ENCODE measurements at regions not wholly inside any gene's neighbourhood (a gene's known extent, or its start where the extent isn't known, plus 50 kb on each side); places are given as distances from the start of the nearest gene placed in this dataset.
A peak's percentile ranks its signal among the peaks of the same experiment; 100 is the strongest.
"Not testable (repeated sequence)": the region's sequence is repeated elsewhere in the genome, so short reads cannot be mapped to it uniquely, and the experiment has no call there.

DNA sequence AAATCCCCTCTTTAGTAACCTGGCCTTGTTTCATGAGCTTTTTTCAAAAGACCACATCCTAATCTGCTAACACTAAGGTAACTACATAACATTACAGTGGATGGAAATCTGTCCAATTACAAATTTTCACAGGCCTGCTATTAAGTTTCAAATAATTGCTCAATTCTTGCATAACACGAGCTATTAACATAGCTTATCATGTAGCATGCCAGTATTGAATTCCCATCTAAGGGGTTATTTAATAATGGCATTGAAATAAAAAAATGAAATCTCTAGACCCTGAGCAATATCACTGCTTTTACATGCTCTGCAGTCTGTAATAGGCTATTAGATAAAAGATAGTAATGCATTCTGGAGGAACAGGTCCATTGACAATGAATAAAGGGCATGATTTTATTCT is 748.3 kb upstream of the NECTIN3 start:
- no peak overlapping the region for H3K27ac ChIP-seq (ENCODE audit: low read depth, low read length, poor library complexity, severe bottlenecking)
- no peaks in the 10 kb centered on the region for H3K36me3 ChIP-seq (ENCODE audit: insufficient read depth, low read length, poor library complexity, severe bottlenecking)
- ChIA-PET CTCF (interaction anchor here (1.6 kb wide), 1 partner anchor 9 kb away, joined by 6 read pairs; no protein-coding TSS in a partner anchor), POLR2A (ENCODE audit: low non-redundant PET) (no interaction called here)
- TF ChIP-seq, protein P1, sequence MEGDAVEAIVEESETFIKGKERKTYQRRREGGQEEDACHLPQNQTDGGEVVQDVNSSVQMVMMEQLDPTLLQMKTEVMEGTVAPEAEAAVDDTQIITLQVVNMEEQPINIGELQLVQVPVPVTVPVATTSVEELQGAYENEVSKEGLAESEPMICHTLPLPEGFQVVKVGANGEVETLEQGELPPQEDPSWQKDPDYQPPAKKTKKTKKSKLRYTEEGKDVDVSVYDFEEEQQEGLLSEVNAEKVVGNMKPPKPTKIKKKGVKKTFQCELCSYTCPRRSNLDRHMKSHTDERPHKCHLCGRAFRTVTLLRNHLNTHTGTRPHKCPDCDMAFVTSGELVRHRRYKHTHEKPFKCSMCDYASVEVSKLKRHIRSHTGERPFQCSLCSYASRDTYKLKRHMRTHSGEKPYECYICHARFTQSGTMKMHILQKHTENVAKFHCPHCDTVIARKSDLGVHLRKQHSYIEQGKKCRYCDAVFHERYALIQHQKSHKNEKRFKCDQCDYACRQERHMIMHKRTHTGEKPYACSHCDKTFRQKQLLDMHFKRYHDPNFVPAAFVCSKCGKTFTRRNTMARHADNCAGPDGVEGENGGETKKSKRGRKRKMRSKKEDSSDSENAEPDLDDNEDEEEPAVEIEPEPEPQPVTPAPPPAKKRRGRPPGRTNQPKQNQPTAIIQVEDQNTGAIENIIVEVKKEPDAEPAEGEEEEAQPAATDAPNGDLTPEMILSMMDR (conservative IDR thresholded peaks at IDR 0.05; ENCODE audit: low read depth, low read length): no peak
- TF ChIP-seq EZH2 (IDR thresholded peaks at IDR 0.05; ENCODE audit: borderline replicate concordance, low read depth, low read length, poor library complexity, severe bottlenecking): no peak
- intact Hi-C loops (cut with micrococcal nuclease; ENCODE audit: unreplicated experiment): no loop called here
- DNase-seq (ENCODE audit: low spot score): peak; percentile 45
- no peaks in the 10 kb centered on the region for H3K27me3 ChIP-seq (replicated peaks; ENCODE audit: insufficient read depth, low read depth, low read length, poor library complexity)
- no peak overlapping the region for H3K4me3 ChIP-seq (ENCODE audit: low read depth, low read length, poor library complexity, severe bottlenecking)
- no peaks in the 10 kb centered on the region for H3K9me3 ChIP-seq (ENCODE audit: low read depth, low read length, poor library complexity, severe bottlenecking)
- peaks cover 25% of the 10 kb centered on the region for H3K4me1 ChIP-seq (ENCODE audit: insufficient read depth, low read length, poor library complexity, severe bottlenecking)
- no TSS peak for BruUV-seq (replicated peaks)

DNA sequence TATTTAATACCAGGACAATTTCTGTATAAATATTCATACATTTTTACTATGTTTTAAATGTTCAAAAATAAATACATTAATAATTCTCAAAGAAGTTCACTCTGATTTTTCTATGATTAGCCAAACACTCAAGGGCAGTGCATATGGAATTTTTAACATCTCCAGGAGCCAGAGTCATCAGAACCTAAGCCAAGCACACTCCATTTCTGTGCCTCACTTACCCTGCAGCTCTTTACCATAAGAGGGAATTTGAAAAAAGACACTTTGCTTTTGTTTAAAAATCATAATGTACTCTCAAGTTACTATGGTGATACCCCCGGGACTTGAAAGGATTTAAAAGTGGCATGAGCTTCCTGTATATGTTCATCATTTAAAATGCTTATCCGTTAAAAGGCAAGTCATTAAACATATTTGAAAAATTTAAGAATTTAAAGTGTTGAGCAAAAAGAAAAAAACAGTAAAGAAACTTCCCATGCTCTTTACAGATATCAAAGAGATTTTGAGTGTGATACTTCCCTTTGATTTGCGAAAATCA is 747.4 kb upstream of the NECTIN3 start:
- Histone ChIP-seq H3K27ac (ENCODE audit: low read depth, low read length, poor library complexity, severe bottlenecking) (no peak overlapping the region), H3K9me3 (ENCODE audit: low read depth, low read length, poor library complexity, severe bottlenecking) (no peaks in the 10 kb centered on the region), H3K4me1 (ENCODE audit: insufficient read depth, low read length, poor library complexity, severe bottlenecking) (peaks cover 25% of the 10 kb centered on the region), H3K27me3 (replicated peaks; ENCODE audit: insufficient read depth, low read depth, low read length, poor library complexity) (no peaks in the 10 kb centered on the region), H3K36me3 (ENCODE audit: insufficient read depth, low read length, poor library complexity, severe bottlenecking) (no peaks in the 10 kb centered on the region), H3K4me3 (ENCODE audit: low read depth, low read length, poor library complexity, severe bottlenecking) (no peak overlapping the region)
- CTCF ChIA-PET: interaction anchor here (1.6 kb wide), 1 partner anchor 10 kb away, joined by 6 read pairs; no protein-coding TSS in a partner anchor
- POLR2A ChIA-PET (ENCODE audit: low non-redundant PET): no interaction called here
- intact Hi-C loops (cut with micrococcal nuclease; ENCODE audit: unreplicated experiment): no loop called here
- BruUV-seq (replicated peaks): no TSS peak
- DNase-seq (ENCODE audit: low spot score): peak; percentile 58
- TF ChIP-seq EZH2 (IDR thresholded peaks at IDR 0.05; ENCODE audit: borderline replicate concordance, low read depth, low read length, poor library complexity, severe bottlenecking): no peak
- TF ChIP-seq, protein P1 (conservative IDR thresholded peaks at IDR 0.05; ENCODE audit: low read depth, low read length): no peak

DNA sequence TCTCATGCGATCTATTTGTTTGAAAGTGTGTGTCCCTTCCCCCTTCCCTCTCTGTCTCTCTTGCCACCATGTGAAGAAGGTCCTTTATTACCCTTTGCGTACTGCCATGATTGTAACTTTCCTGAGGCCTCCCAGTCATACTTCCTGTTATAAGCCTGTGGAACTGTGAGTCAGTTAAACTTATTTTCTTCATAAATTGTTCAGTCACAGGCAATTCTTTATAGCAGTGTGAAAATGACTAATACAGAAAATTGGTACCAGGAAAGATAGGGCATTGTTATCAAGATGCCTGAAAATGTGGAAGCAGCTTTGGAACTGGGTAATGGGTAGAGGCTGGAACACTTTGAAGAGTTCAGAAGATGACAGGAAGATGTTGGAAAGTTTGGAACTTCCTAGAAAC is 743.7 kb upstream of the NECTIN3 start:
- no peaks in the 10 kb centered on the region for H3K36me3 ChIP-seq (ENCODE audit: insufficient read depth, low read length, poor library complexity, severe bottlenecking)
- peaks cover 3% of the 10 kb centered on the region for H3K9me3 ChIP-seq (ENCODE audit: low read depth, low read length, poor library complexity, severe bottlenecking)
- intact Hi-C loops (cut with micrococcal nuclease; ENCODE audit: unreplicated experiment): no loop called here
- no peak for DNase-seq (ENCODE audit: low spot score)
- H3K27me3 ChIP-seq (replicated peaks; ENCODE audit: insufficient read depth, low read depth, low read length, poor library complexity): no peaks in the 10 kb centered on the region
- no peak overlapping the region for H3K27ac ChIP-seq (ENCODE audit: low read depth, low read length, poor library complexity, severe bottlenecking)
- ChIA-PET POLR2A (ENCODE audit: low non-redundant PET) (no interaction called here), CTCF (no interaction called here)
- peaks cover 22% of the 10 kb centered on the region for H3K4me1 ChIP-seq (ENCODE audit: insufficient read depth, low read length, poor library complexity, severe bottlenecking)
- no peak for TF ChIP-seq EZH2 (IDR thresholded peaks at IDR 0.05; ENCODE audit: borderline replicate concordance, low read depth, low read length, poor library complexity, severe bottlenecking)
- TF ChIP-seq, protein P1 (conservative IDR thresholded peaks at IDR 0.05; ENCODE audit: low read depth, low read length): no peak
- BruUV-seq (replicated peaks): no TSS peak
- H3K4me3 ChIP-seq (ENCODE audit: low read depth, low read length, poor library complexity, severe bottlenecking): no peak overlapping the region

DNA sequence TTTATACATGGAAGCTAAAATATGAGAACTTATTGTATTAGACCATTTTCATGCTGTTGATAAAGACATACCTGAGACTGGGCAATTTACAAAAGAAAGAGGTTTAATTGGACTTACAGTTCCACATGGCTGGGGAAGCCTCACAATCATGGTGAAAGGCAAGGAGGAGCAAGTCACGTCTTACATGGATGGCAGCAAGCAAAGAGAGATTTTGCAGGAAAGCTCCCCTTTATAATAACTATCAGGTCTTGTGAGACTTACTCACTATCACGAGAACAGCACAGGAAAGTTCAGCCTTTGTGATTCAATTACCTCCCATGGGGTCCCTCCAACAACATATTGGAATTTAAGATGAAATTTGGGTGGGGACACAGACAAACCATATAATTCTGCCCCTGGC is 740.1 kb upstream of the NECTIN3 start:
- H3K36me3 ChIP-seq (ENCODE audit: insufficient read depth, low read length, poor library complexity, severe bottlenecking); BruUV-seq (replicated peaks); H3K9me3 ChIP-seq (ENCODE audit: low read depth, low read length, poor library complexity, severe bottlenecking); POLR2A ChIA-PET (ENCODE audit: low non-redundant PET); H3K27ac ChIP-seq (ENCODE audit: low read depth, low read length, poor library complexity, severe bottlenecking); H3K4me1 ChIP-seq (ENCODE audit: insufficient read depth, low read length, poor library complexity, severe bottlenecking); CTCF ChIA-PET; intact Hi-C loops (cut with micrococcal nuclease; ENCODE audit: unreplicated experiment); H3K4me3 ChIP-seq (ENCODE audit: low read depth, low read length, poor library complexity, severe bottlenecking); DNase-seq (ENCODE audit: low spot score); H3K27me3 ChIP-seq (replicated peaks; ENCODE audit: insufficient read depth, low read depth, low read length, poor library complexity): not testable (repeated sequence)

All from A673 (cell line).